OCI-LY1 (cell line): ENCODE measurements at regions not wholly inside any gene's neighbourhood (a gene's known extent, or its start where the extent isn't known, plus 50 kb on each side); places are given as distances from the start of the nearest gene placed in this dataset.

ENCODE experiments used
- H2AFZ ChIP-seq: fragments of 200-600 bp; sonication (generic), shearing (Covaris generic); 2 replicates; pipeline ENCODE4 v1.6.0; 2014; ENCODE audit warnings: antibody characterized with exemption, mild to moderate bottlenecking, low read length
- H3F3A ChIP-seq: fragments of 200-600 bp; sonication (generic), shearing (Covaris generic); 2 replicates; pipeline ENCODE4 v1.6.0; 2014; ENCODE audit warnings: mild to moderate bottlenecking, antibody characterized with exemption, low read length, moderate library complexity; ENCODE audit not compliant: insufficient read depth
- H3K27ac ChIP-seq: fragments of 200-600 bp; sonication (generic); 2 replicates; pipeline ENCODE4 v1.5.1; 2014; ENCODE audit warnings: low read length, mixed run types, mild to moderate bottlenecking, low read depth; ENCODE audit not compliant: poor library complexity, severe bottlenecking
- H3K27me3 ChIP-seq: fragments of 200-600 bp; sonication (generic); 2 replicates; pipeline ENCODE4 v1.6.0; 2014; ENCODE audit warnings: antibody characterized with exemption, mild to moderate bottlenecking, low read length, moderate library complexity; ENCODE audit not compliant: insufficient read depth
- H3K36me3 ChIP-seq: fragments of 200-600 bp; sonication (generic); 2 replicates; pipeline ENCODE4 v1.6.1; 2014; ENCODE audit warnings: mild to moderate bottlenecking, antibody characterized with exemption, low read length, moderate library complexity, mixed read lengths; ENCODE audit not compliant: insufficient read depth
- H3K4me1 ChIP-seq: fragments of 200-600 bp; sonication (generic); 2 replicates; pipeline ENCODE4 v1.5.1; 2014; ENCODE audit warnings: mild to moderate bottlenecking, low read length, moderate library complexity; ENCODE audit not compliant: insufficient read depth, severe bottlenecking
- H3K4me2 ChIP-seq: fragments of 200-600 bp; sonication (generic), shearing (Covaris generic); 2 replicates; pipeline ENCODE4 v1.6.1; 2014; ENCODE audit warnings: low read length
- H3K4me3 ChIP-seq: fragments of 200-600 bp; sonication (generic); 2 replicates; pipeline ENCODE4 v1.5.1; 2014; ENCODE audit warnings: low read length, low read depth, mild to moderate bottlenecking, mixed read lengths; ENCODE audit not compliant: poor library complexity, severe bottlenecking
- H3K79me2 ChIP-seq: fragments of 200-600 bp; shearing (Covaris generic); 2 replicates; pipeline ENCODE4 v1.6.1; 2016; ENCODE audit warnings: mixed run types, low read length, mixed read lengths; ENCODE audit not compliant: insufficient read depth
- H3K9ac ChIP-seq: fragments of 200-600 bp; sonication (generic), shearing (Covaris generic); 2 replicates; pipeline ENCODE4 v1.6.1; 2014; ENCODE audit warnings: mild to moderate bottlenecking, low read length, mixed read lengths
- H3K9me2 ChIP-seq: fragments of 200-600 bp; sonication (generic), shearing (Covaris generic); 2 replicates; pipeline ENCODE4 v1.6.1; 2014; ENCODE audit warnings: low read depth, mild to moderate bottlenecking, low read length, mixed read lengths
- H3K9me3 ChIP-seq: fragments of 200-600 bp; shearing (Covaris generic); 2 replicates; pipeline ENCODE4 v1.6.1; 2014; ENCODE audit warnings: low read length, mixed read lengths
- H4K20me1 ChIP-seq: fragments of 200-600 bp; sonication (generic), shearing (Covaris generic); 2 replicates; pipeline ENCODE4 v1.6.0; 2016; ENCODE audit warnings: mild to moderate bottlenecking, low read length; ENCODE audit not compliant: insufficient read depth
- EZH2 ChIP-seq: fragments of 200-600 bp; sonication (generic), shearing (Covaris generic); IDR thresholded peaks from 2 replicates; pipeline ENCODE4 v1.8.0; 2017; ENCODE audit warnings: borderline replicate concordance, mixed run types, mild to moderate bottlenecking, antibody characterized with exemption, low read length, moderate library complexity, mixed read lengths
- TF ChIP-seq, protein P1 (sequence below): fragments of 200-600 bp; sonication (generic), shearing (Covaris generic); IDR thresholded peaks from 2 replicates; pipeline ENCODE4 v1.5.1; 2017; ENCODE audit warnings: mild to moderate bottlenecking, antibody characterized with exemption, low read length, moderate library complexity, mixed read lengths

DNA sequence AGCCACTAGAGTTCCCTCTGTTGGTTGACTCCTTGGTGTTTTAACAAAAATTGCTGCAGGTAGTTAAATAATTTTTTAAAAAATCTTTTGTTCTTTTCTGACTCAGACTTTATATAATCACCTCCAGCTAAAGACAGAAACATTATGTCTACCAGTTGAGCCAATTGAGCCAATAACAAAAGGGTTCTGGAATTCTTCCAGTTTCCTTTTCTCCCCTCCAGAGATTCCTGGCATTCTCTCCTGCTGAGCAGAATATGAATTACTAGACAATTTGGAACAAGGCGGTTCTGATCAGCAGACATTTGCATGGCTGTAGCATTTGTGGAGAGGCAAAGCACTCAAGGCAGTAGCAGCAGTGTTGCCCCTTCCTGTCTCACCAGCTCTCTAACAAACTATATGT, 144.0 kb upstream of the SLC35B3 start:
- Histone ChIP-seq H3K9me3 (no peaks in the 10 kb centered on the region), H2AFZ (no peak overlapping the region), H3F3A (no peaks in the 10 kb centered on the region), H3K9me2 (no peaks in the 10 kb centered on the region), H3K79me2 (no peaks in the 10 kb centered on the region), H3K4me1 (no peaks in the 10 kb centered on the region), H3K4me2 (no peak overlapping the region), H4K20me1 (no peaks in the 10 kb centered on the region), H3K9ac (no peak overlapping the region), H3K36me3 (no peaks in the 10 kb centered on the region), H3K27me3 (no peaks in the 10 kb centered on the region), H3K4me3 (no peak overlapping the region), H3K27ac (no peak overlapping the region)
- TF ChIP-seq, protein P1, sequence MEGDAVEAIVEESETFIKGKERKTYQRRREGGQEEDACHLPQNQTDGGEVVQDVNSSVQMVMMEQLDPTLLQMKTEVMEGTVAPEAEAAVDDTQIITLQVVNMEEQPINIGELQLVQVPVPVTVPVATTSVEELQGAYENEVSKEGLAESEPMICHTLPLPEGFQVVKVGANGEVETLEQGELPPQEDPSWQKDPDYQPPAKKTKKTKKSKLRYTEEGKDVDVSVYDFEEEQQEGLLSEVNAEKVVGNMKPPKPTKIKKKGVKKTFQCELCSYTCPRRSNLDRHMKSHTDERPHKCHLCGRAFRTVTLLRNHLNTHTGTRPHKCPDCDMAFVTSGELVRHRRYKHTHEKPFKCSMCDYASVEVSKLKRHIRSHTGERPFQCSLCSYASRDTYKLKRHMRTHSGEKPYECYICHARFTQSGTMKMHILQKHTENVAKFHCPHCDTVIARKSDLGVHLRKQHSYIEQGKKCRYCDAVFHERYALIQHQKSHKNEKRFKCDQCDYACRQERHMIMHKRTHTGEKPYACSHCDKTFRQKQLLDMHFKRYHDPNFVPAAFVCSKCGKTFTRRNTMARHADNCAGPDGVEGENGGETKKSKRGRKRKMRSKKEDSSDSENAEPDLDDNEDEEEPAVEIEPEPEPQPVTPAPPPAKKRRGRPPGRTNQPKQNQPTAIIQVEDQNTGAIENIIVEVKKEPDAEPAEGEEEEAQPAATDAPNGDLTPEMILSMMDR: no peak
- TF ChIP-seq EZH2: no peak

DNA sequence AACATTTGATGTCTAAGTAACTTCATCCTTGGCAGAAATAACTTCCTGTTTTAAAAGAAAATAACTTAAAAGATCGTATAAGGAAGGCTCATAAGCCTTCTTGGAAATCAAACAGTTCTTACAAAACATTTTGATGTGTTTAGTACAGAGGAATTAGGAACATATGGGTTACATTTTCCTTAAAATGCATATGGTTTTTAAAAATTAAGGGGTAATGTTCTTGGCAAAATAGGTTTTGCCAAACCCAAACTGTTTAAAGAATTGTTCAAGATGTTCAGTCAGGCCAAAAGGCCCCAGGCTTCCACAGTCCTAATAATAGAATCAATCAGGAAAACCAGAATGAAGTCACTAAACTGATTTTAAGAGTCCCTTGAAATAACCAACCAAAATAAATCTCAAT, 142.7 kb upstream of the SLC35B3 start:
- H3K27ac ChIP-seq: no peak overlapping the region
- no peaks in the 10 kb centered on the region for H3K27me3 ChIP-seq
- TF ChIP-seq EZH2: no peak
- TF ChIP-seq, protein P1: no peak

DNA sequence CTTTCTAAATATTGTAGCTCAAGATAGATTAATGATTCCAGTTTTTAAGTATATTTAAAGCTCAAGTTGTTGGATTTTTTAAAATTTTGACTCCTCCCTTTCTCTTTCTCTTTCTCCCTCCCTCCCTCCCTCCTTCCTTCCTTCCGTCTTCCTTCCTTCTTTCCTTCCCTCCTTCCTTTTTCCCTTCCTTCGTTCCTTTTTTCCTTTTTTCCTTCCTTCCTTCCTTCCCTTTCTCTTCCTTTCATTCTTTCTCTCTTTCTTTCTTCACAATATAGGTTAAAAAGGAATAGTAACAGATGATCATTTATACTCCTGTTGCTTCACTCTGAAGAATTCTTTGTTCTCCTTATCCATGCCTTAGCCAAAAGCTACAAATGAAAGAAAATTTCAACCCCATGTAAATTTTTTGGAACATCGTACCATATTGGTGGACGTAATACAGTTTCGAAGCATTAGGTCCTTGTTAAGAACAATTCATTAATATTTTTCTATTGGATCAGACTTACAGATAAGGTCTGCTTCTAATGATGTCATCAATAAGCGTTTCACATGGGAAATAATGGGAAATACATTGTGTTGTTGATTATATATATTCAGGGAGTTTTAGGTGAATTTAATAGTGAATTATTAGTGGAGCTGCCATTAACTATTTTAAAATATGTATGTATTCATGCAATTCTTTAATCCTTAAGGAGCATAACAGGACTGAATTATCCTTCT, 139.6 kb upstream of the SLC35B3 start:
- H3K27me3 ChIP-seq: no peaks in the 10 kb centered on the region
- no peaks in the 10 kb centered on the region for H3F3A ChIP-seq
- no peaks in the 10 kb centered on the region for H4K20me1 ChIP-seq
- TF ChIP-seq EZH2: no peak
- TF ChIP-seq, protein P1: no peak
- no peak overlapping the region for H3K4me2 ChIP-seq
- H2AFZ ChIP-seq: no peak overlapping the region
- H3K9me2 ChIP-seq: no peaks in the 10 kb centered on the region
- no peaks in the 10 kb centered on the region for H3K4me1 ChIP-seq
- H3K36me3 ChIP-seq: no peaks in the 10 kb centered on the region
- H3K9me3 ChIP-seq: no peaks in the 10 kb centered on the region
- no peak overlapping the region for H3K4me3 ChIP-seq
- no peaks in the 10 kb centered on the region for H3K79me2 ChIP-seq
- H3K9ac ChIP-seq: no peak overlapping the region
- no peak overlapping the region for H3K27ac ChIP-seq

More for the DNA sequence above, 142.7 kb upstream of the SLC35B3 start:
- Histone ChIP-seq H3F3A (no peaks in the 10 kb centered on the region), H3K4me3 (no peak overlapping the region), H3K79me2 (no peaks in the 10 kb centered on the region), H3K9ac (no peak overlapping the region), H3K4me2 (no peak overlapping the region), H3K9me3 (no peaks in the 10 kb centered on the region), H3K36me3 (no peaks in the 10 kb centered on the region), H4K20me1 (no peaks in the 10 kb centered on the region), H3K9me2 (no peaks in the 10 kb centered on the region), H2AFZ (no peak overlapping the region), H3K4me1 (no peaks in the 10 kb centered on the region)
